GM21381 (cell line): ENCODE measurements at regions not wholly inside any gene's neighbourhood (a gene's known extent, or its start where the extent isn't known, plus 50 kb on each side); places are given as distances from the start of the nearest gene placed in this dataset.

Experiments
- ATAC-seq: cut with Tn5 transposase; IDR thresholded peaks from one replicate; pipeline ENCODE4 v1.9.1; 2021; ENCODE audit warnings: mild to moderate bottlenecking, moderate library complexity; ENCODE audit not compliant: unreplicated experiment

DNA sequence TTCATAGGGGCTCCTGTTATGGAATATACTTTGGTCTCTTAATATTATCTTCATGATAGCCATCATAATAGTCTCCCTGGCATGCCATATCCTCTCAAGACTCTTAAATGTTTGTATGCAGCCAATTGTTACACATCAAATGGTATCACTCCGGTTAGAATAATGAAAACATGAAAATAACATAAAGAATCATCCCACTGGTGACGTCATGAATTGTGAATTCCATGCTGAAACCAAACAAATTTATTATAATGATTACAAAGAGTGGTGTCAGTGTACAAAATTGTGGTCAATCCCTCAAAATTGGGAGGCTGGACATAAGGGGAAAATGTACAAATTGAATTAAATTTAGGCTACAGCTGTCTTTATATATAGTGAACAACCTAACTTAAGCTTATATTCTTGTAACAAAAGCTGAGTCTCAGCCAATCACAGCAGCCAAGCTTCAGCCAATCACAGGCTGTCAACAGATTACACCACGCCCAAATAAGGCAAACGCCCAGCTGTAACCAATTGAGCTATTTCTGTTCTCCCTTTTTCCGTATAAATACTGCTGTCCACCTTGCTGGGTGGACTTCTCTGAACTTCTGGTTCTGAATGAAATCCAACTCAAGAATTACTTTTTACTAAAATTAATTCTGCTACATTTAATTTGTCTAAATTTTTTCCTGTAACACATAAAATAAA lies 156.1 kb downstream of the CHD9NB start:
- no peak for ATAC-seq

DNA sequence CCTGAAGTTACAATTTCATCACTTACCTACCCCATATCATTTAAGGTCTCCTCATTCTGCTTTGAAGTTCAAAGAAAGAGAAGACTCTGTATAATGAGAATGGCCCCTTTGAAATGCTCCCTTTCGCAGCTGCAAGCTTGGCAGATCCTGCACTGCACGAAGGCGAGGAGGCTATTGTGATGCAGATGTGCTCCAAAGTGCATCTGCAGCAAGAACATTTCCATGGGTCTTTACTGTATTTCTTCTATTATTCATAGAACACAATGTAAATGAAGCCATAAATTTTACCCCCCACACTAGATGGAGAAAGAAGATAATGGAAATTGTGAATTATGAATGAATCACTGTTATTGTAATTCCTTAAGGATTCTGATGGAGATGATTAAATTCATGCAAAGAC lies 178.7 kb downstream of the CHD9NB start:
- ATAC-seq = no peak

DNA sequence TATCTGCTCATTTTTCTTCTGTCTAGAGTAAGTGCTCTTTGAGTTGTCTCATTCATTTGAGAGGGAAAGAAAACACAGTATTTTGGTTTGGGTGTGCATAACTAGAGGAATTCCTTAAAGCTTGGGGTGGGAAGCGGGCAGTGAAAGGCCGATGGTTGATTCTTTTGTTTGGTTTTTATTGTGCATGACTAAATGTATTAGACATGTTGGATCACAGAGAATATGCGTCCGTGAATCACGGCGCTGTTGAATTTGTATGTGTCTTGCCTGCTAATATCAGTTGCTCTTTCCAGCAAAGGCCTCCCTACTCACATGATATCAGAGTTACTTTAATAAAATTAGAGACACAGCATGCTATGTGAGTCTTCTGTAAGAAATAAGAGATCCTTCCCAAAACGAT lies 180.0 kb downstream of the CHD9NB start:
- ATAC-seq = no peak

GRCh38 chr16:52871481-52871880 lies 181.2 kb downstream of the CHD9NB start:
- ATAC-seq = no peak

- ATAC-seq = no peak
These were observed 183.5 kb downstream of the CHD9NB start for GRCh38 chr16:52869243-52869642.

GRCh38 chr16:52863000-52863399 lies 189.7 kb downstream of the CHD9NB start:
- no peak for ATAC-seq

GRCh38 chr16:52861614-52862022 lies 191.1 kb downstream of the CHD9NB start:
- ATAC-seq = no peak

DNA sequence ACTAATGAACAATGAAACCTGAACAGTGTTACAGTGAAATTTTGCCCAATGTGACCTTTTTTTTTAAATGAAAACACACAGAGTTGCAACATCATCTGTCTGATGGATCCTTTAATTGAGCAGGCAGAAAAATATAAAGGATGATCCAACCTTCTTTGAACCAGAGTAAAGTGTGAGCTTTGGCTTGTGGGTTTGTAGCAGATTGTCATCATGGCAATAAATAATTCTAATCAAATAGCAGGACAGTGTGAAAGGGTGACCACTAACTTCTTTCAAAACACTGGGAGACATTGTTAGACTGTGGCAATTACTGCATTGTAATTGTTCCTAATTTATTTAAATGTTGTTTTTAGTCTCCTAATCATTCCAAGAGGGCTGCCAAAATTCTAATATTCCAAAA lies 197.2 kb downstream of the CHD9NB start:
- no peak for ATAC-seq

- no peak for ATAC-seq
These were observed 199.7 kb downstream of the CHD9NB start for GRCh38 chr16:52852978-52853377.

DNA sequence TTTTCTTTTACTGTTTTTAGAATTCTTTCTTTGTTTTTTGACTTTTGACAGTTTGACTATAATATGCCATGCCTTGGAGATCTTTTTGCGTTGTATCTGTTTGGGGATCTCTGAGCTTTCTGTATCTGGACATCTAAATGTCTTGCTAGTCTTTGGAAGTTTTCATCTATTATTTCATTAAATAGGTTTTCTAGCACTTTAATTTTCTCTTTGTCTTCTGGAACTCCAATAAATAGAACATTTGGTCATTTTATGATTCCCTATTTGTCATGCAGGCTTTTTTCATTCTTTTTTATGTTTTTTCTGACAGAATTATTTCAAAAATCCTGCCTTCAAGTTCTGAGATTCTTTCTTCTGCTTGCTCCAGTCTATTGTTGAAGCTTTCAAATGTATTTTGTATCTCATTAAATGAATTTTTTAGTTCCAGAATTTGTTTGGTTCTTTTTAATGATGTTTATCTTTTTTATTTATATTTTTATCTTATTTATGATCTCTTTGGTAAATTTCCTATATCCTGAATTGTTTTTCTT lies 201.4 kb downstream of the CHD9NB start:
- ATAC-seq = no peak

- ATAC-seq = no peak
These were observed 209.3 kb downstream of the CHD9NB start for GRCh38 chr16:52843381-52843780.

- no peak for ATAC-seq
These were observed 215.4 kb downstream of the CHD9NB start for GRCh38 chr16:52837251-52837650.

DNA sequence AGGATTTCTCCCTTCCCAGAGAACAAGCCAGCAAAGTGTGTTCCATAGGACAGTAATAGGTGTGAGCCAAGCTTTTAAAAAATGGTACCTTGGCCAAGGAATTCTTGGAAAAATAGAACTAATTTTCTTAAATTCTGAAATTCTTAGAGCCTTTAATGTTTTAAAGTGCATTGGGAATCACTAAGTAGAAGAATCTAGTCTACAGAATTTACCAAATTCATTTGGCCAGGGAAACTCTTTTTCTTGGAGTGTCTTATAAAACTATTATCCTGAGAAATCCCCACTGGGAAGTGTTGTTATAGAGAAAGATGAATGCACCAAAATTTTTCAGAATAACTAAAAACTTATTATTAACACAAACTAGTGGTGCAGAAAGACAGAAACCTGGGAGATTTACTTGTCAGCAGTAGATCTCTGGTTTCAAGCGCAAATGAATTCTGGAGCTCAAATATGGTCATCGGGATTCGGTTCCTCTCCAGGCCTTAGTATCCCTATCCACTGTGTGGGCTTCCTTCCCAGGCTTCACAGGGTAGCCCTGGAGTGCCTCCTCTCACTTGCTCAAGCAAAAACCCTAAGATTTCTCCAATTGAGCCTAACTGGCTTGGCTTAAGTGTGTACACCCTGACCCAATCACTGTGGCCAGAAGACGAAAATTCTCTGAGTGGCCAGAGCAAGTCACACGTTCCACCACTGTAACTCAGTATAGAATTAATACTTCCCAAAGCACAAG lies 217.8 kb downstream of the CHD9NB start:
- no peak for ATAC-seq

DNA sequence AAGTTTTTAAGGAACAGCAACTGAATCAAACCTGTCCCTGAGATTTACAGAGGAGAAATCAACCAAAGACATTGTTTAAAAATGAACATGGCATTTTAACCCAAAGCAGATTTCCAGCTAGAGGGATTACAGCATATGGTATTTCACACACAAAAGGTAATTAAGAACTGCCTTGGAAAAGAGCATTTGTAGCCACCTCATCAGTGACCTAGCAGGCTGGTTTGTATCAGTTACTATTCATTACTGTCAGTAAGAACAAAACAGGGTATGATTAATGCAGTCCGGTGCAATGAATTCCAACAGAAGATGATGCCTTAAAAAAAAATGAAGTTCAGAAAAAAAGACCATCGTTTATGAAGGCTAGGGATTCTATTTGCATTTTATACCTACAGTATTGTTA lies 219.9 kb downstream of the CHD9NB start:
- ATAC-seq = no peak

GRCh38 chr16:52827456-52827855 lies 225.2 kb downstream of the CHD9NB start:
- no peak for ATAC-seq

DNA sequence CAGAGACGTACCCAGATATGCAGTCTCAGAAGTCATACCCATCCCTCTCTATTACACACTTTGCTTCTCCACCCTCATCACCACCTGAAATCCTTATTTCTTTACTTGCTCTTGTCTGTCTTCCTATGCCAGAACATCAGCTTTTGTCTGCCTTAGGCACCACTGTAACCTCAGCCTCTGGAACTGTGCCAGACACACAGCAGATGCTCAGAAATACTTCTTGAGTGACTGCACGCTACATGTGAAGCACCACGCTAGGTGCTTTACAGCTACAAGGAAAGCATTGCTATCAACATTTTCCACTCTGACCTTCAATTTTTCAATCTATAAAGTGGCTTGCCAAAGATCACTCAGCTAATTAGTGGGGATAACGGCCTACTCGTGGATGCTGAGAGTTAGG lies 226.8 kb downstream of the CHD9NB start:
- no peak for ATAC-seq

DNA sequence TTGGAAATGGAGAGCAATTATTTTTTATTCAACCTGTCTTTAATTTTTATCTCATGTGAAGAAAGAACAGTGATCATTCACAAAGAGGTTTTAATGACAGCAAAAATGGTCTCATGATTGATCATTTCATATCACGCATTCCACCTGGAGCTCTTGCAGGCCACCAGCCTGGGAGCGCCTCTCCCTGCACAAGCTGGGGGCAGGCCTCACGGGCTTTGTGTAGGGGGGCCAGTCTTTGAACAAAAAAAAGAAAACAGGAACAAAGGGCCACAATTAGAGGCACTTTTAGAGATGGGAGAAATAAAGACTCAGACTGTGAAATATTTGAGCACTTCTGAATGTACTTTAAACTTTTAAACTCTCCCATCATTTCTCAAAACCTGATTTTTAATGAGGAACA lies 232.9 kb downstream of the CHD9NB start:
- no peak for ATAC-seq

- no peak for ATAC-seq
These were observed 233.3 kb downstream of the CHD9NB start for GRCh38 chr16:52819405-52819804.

DNA sequence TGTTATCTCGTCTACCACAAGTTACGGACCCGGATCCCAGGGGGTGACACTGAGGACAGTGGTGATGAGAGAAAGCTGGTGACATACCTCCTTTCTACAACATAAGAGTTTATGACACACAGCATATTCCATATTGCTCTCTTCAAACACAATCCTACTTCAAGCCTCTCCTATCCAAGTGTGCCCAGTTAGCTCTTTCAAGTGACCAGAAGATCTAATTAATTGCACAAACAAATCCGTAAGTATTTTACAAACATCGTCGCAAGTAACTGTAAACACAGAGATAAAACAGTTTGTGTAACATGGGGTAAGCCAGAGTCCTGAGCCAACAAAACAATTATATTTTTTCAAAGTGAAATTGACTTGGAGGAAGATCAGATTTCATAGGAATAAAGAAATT lies 235.0 kb downstream of the CHD9NB start:
- ATAC-seq = no peak

GRCh38 chr16:52816993-52817392 lies 235.7 kb downstream of the CHD9NB start:
- ATAC-seq = no peak

DNA sequence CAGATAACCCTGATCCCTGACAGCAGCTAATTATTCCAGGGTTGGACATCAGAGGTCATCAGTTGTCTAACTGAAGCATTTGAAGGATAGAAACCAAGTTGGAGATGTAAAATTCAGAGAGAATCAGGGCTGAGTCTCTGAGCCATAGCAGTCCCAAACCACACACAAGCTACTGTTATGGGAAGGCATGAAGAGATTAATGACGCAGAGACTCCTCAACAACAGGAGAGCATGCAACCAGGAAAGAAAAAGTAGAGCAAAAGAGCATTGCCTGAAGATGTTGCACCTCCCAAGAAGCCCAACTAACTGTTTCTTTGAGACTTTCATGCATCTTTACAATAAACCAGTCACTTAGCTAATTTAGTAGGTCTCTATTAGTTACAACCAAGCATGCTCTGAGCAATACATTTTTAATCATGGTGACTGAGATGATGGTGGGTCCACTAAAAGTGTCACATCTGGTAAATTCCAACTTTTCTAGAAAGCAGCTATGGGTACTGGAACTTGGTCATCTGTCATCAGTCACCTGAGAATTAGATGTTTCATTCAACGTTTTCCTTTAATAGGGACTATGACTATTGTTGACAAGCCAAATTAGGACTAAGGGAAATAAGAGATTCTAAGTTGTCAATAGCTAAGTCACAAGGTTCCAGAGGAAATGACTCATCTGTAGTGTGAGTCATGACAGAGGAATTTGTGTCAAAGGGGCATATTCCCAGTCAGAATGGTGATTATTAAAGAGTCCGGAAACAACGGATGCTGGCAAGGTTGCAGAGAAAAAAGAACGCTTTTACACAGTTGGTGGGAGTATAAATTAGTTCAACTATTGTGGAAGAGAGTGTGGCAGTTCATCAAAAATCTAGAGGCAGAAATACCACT lies 239.8 kb downstream of the CHD9NB start:
- no peak for ATAC-seq
